ENCODE measurements at regions not wholly inside any gene's neighbourhood (a gene's known extent, or its start where the extent isn't known, plus 50 kb on each side); places are given as distances from the start of the nearest gene placed in this dataset.

DNA sequence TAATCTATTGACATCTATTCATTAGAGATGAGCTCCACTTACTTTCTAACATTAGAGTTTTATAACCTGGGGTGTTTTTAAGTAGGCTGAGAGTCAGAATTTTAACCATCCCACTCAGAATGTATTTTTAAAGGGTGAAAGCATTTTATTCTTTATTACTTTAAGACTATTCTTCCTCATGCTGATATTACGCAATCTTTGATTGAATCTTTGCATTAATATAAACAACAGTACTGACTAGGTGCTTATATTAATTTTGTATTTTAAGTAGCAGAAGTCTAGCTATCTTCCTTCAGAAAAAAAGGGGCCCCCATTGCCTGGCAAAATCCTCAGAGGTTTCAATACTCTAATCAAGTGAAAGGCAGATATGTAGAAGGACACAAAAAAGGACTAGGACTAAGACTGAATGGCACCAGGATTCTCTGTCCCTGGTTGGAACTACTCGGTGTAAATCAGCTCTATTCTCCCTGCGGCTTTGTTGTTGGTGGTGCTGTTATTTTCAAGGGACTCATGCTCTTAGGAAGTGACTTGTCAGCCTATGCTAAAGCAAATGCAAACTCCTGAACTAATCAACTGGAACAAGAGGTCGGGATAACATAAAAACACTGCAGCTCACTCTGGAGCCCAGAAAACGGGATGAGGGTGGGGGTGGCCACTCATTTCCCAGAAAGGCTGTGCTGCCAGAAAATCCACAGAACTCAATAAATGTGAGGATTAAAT, 1324.4 kb downstream of the GRIK2 start:
- H3K27ac ChIP-seq = no peak overlapping the region
- intact Hi-C loops (cut with DNase I) = no loop called here
- H3K27me3 ChIP-seq = no peaks in the 10 kb centered on the region
- H3K4me3 ChIP-seq = no peak overlapping the region
- TF ChIP-seq, protein P1, sequence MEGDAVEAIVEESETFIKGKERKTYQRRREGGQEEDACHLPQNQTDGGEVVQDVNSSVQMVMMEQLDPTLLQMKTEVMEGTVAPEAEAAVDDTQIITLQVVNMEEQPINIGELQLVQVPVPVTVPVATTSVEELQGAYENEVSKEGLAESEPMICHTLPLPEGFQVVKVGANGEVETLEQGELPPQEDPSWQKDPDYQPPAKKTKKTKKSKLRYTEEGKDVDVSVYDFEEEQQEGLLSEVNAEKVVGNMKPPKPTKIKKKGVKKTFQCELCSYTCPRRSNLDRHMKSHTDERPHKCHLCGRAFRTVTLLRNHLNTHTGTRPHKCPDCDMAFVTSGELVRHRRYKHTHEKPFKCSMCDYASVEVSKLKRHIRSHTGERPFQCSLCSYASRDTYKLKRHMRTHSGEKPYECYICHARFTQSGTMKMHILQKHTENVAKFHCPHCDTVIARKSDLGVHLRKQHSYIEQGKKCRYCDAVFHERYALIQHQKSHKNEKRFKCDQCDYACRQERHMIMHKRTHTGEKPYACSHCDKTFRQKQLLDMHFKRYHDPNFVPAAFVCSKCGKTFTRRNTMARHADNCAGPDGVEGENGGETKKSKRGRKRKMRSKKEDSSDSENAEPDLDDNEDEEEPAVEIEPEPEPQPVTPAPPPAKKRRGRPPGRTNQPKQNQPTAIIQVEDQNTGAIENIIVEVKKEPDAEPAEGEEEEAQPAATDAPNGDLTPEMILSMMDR (IDR thresholded peaks at IDR 0.05) = no peak
- no peaks in the 10 kb centered on the region for H3K9me3 ChIP-seq
- no peaks in the 10 kb centered on the region for H3K4me1 ChIP-seq
- no peak for DNase-seq
- ATAC-seq = no peak
- H3K36me3 ChIP-seq = no peaks in the 10 kb centered on the region

DNA sequence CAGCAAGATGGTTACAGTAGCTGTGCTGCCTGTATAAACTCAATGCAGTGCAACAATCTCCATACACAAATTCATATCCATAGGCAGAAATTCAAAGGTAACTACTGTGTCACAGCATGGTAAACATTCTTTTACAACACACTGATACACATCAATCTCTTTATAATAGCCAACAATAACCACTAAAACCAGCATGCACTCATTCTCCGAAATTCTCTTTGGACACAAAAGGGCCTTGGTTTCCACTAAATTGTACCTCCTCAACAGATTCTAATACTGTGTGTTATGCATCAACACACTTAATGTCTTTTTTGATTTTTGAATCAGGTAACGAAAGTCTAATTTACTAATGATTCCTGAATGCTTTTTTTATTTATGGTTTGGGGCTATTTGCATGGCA, 1323.7 kb downstream of the GRIK2 start:
- H3K27ac ChIP-seq = no peak overlapping the region
- no peaks in the 10 kb centered on the region for H3K36me3 ChIP-seq
- ATAC-seq (no peak), DNase-seq (no peak)
- no peaks in the 10 kb centered on the region for H3K4me1 ChIP-seq
- no peaks in the 10 kb centered on the region for H3K27me3 ChIP-seq
- no peak overlapping the region for H3K4me3 ChIP-seq
- TF ChIP-seq, protein P1 (IDR thresholded peaks at IDR 0.05) = no peak
- intact Hi-C loops (cut with DNase I) = no loop called here
- H3K9me3 ChIP-seq = no peaks in the 10 kb centered on the region

GRCh38 chr6:102701019-102701418, 1307.5 kb downstream of the GRIK2 start:
- Histone ChIP-seq H3K9me3 (no peaks in the 10 kb centered on the region), H3K4me1 (no peaks in the 10 kb centered on the region), H3K27me3 (no peaks in the 10 kb centered on the region), H3K4me3 (no peak overlapping the region), H3K27ac (no peak overlapping the region), H3K36me3 (no peaks in the 10 kb centered on the region)
- TF ChIP-seq, protein P1 (IDR thresholded peaks at IDR 0.05) = no peak
- intact Hi-C loops (cut with DNase I) = no loop called here
- DNase-seq (peak in 1 of 4 donors; percentile 46), ATAC-seq (no peak)

GRCh38 chr6:102686461-102686860, 1293.0 kb downstream of the GRIK2 start:
- no peaks in the 10 kb centered on the region for H3K36me3 ChIP-seq
- DNase-seq (no peak), ATAC-seq (no peak)
- no peaks in the 10 kb centered on the region for H3K4me1 ChIP-seq
- intact Hi-C loops (cut with DNase I) = no loop called here
- no peaks in the 10 kb centered on the region for H3K27me3 ChIP-seq
- TF ChIP-seq, protein P1 (IDR thresholded peaks at IDR 0.05) = no peak
- H3K4me3 ChIP-seq = no peak overlapping the region
- H3K9me3 ChIP-seq = no peaks in the 10 kb centered on the region
- H3K27ac ChIP-seq = no peak overlapping the region

GRCh38 chr6:102680413-102680812, 1286.9 kb downstream of the GRIK2 start:
- no peaks in the 10 kb centered on the region for H3K27me3 ChIP-seq
- H3K36me3 ChIP-seq = no peaks in the 10 kb centered on the region
- TF ChIP-seq, protein P1 (IDR thresholded peaks at IDR 0.05) = no peak
- no peaks in the 10 kb centered on the region for H3K4me1 ChIP-seq
- no peaks in the 10 kb centered on the region for H3K9me3 ChIP-seq
- DNase-seq (no peak), ATAC-seq (no peak)
- H3K4me3 ChIP-seq = no peak overlapping the region
- intact Hi-C loops (cut with DNase I) = no loop called here
- no peak overlapping the region for H3K27ac ChIP-seq

All from left lung (tissue), 4 donors.